ENCODE measurements at regions not wholly inside any gene's neighbourhood (a gene's known extent, or its start where the extent isn't known, plus 50 kb on each side); places are given as distances from the start of the nearest gene placed in this dataset.

DNA sequence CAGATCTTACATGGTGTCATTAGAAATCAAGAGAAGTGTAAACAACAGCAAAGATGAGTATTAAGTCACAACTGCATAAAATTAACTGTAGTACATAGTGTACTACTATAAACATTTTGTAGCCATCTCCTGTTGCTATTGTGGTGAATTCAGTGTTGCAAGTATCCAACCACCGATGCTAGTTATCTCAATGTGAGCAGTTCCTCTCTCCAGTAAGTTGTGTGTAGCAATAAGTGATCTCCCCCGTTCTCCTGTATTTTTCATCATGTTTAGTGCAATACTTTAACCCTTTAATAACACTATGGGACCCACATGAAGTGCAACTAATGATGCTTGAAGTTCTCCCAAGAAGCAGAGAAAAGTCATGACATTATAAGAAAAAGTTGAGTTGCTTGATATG is 264.7 kb upstream of the KCNH8 start:
- no peak for DNase-seq (ENCODE audit: low read depth)

- DNase-seq (ENCODE audit: low read depth): no peak
These were observed 267.6 kb upstream of the KCNH8 start for GRCh38 chr3:18880691-18881090.

DNA sequence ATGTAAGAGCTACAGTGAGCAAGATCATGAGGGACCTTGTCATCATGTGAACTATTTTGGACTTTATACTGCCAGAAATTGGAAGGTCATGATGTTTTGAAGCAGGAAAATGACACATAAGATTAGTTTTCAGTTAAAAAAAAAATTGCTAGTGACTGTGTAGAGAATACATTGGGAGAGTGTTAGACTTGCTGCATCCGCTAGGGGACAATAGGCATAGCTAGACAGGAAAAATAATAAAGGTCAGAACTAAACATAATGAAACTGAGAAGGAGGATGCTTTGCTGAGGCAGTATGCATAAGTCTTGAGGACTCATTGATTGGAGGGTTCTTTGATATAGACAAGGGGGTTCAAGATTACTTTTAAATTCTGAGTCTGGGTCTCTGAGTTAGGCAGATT is 275.8 kb upstream of the KCNH8 start:
- no peak for DNase-seq (ENCODE audit: low read depth)

DNA sequence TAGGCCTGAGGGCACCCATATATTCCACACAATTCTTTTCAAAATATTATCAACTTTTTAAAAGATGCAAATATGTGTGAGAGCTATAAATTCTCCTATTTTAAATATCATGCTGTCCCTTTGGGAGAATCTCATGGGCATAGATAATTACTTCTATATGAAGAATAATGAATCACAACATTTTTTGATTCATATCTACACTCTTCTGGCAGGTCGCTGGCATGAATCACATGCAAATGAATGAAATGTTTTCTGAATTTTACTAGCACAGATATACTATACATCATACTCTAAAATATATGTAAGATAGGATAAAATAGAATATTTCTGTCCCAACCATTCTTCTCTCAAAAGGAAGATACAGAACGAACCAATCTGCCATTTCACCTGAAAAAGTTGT is 277.7 kb upstream of the KCNH8 start:
- DNase-seq (ENCODE audit: low read depth): no peak

DNA sequence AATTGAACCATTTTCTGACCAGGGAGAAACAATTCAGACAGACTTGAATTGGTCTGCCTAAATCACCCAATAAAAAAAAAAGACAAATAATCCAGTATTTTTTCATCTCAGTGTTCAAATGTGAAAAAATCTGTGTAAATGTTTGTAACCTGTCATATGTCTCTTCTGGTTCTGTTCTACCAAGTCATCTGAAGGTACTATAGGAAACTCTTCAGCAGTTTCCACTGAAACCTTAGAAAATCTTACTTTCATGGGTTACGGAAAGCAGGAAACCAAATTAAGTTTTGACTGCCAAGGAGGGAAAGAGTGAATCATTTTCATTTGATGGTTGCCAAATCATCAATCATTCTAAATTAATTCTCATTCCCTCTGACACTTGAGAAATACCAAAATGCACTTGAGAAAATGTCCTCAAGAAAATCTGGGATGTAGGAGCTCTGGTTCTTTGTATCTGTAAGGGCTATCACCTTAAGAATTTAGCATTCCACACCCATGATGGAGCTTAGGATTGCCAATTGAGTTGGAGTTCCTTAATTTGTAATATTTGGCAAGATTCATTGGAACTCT is 278.2 kb upstream of the KCNH8 start:
- DNase-seq (ENCODE audit: low read depth): no peak

DNA sequence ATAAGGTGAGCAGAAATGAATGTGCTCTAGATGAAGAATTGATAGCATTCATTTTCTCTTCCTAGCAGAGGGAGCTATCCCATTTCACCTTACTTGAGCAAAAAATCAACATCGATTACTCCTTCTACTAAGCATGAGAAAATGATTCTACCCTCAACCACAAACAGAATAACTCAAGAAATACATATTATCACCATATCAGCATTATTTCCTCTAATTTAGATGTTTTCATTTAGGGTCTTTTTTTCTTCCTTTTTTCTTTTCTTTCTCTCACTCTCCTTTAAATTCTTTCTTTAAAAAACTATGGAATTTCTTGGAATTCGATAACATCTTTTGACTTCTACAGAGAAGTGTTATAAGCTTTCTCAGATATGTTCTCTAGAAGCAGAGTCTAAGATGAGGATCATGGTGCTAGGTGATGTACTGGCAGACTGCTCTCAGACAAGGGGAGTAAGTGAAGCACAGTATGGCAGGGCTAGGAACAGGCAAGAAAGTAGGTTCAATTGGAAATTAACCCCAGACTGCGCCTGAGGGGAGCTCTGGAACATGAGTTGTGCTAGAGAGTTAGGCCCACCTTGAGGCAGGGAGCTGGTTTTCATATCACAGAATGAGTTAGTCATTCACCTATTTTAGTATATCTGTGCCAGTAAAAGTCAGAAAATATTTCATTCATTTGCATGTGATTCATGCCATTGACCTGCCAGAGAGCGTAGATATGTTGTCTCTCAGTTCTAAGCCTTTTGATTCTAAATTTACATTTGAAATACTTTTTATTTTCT is 279.2 kb upstream of the KCNH8 start:
- no peak for DNase-seq (ENCODE audit: low read depth)

GRCh38 chr3:18866899-18867298 is 281.4 kb upstream of the KCNH8 start:
- no peak for DNase-seq (ENCODE audit: low read depth)

GRCh38 chr3:18864933-18865731 is 283.2 kb upstream of the KCNH8 start:
- DNase-seq (ENCODE audit: low read depth): no peak

GRCh38 chr3:18862077-18862476 is 286.2 kb upstream of the KCNH8 start:
- DNase-seq (ENCODE audit: low read depth): no peak

- DNase-seq (ENCODE audit: low read depth): no peak
These were observed 287.2 kb upstream of the KCNH8 start for GRCh38 chr3:18861137-18861536.

GRCh38 chr3:18853269-18853668 is 295.0 kb upstream of the KCNH8 start:
- DNase-seq (ENCODE audit: low read depth): no peak

GRCh38 chr3:18847583-18848197 is 300.6 kb upstream of the KCNH8 start:
- DNase-seq (ENCODE audit: low read depth): peak; percentile 4

- DNase-seq (ENCODE audit: low read depth): no peak
These were observed 304.3 kb upstream of the KCNH8 start for GRCh38 chr3:18843983-18844382.

GRCh38 chr3:18843188-18843587 is 305.1 kb upstream of the KCNH8 start:
- DNase-seq (ENCODE audit: low read depth): no peak

- DNase-seq (ENCODE audit: low read depth): no peak
These were observed 306.6 kb upstream of the KCNH8 start for GRCh38 chr3:18841422-18842343.

- no peak for DNase-seq (ENCODE audit: low read depth)
These were observed 307.7 kb upstream of the KCNH8 start for GRCh38 chr3:18840535-18841137.

- no peak for DNase-seq (ENCODE audit: low read depth)
These were observed 309.6 kb upstream of the KCNH8 start for GRCh38 chr3:18838758-18839157.

DNA sequence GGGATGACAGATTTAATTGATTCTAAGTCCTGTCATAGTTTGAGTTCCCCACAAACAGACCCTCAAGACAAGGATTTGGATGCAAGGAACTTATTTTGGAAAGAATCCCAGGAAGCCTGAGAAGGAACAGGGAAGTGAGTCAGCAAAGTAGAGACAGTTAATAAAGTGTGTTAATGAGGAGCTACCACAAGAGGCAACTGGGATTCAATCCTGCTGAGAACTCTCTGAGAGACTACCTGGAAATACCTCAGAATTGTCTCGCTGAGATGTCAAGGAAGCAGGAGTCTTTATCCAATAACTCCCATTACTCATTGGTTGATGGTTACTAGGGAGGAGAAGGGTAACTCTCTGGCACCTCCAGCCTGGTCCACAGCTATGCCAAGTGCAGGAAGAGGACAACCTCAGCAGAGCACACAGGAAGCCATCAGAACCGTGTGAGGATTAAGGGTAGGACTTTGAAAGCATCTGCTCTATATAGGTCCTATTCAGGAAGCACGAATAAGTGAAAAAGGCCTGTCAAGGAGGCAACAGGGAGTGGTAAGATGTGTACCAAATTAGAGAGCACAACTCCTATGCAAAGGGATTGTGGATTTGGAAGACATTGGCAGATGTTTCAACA is 311.1 kb upstream of the KCNH8 start:
- DNase-seq (ENCODE audit: low read depth): no peak

- no peak for DNase-seq (ENCODE audit: low read depth)
These were observed 313.3 kb upstream of the KCNH8 start for GRCh38 chr3:18835021-18835420.

- no peak for DNase-seq (ENCODE audit: low read depth)
These were observed 318.2 kb upstream of the KCNH8 start for GRCh38 chr3:18830087-18830486.

DNA sequence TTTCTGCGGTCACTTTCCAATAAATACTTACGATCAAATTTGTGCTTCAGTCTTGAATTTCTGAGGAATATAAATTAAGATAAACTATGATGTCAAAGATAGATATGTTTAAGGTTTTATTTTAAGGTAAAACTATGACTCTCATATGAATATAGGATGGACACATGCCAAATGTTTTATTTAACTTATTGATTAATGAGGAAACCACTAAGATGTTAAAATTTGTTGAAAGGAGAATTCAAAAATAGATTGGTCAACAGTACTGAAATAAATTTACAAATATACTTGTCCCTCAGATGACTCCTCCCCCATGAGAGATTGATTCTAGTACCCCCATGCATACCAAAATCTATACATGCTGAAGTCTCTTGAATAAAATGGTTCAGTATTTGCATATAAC is 319.7 kb upstream of the KCNH8 start:
- DNase-seq (ENCODE audit: low read depth): no peak

Data from ELR (cell line).